Nephron progenitor cell (in vitro differentiated cells): ENCODE measurements at regions not wholly inside any gene's neighbourhood (a gene's known extent, or its start where the extent isn't known, plus 50 kb on each side); places are given as distances from the start of the nearest gene placed in this dataset.
"Not testable (repeated sequence)": the region's sequence is repeated elsewhere in the genome, so short reads cannot be mapped to it uniquely, and the experiment has no call there.

Source experiments
- DNase-seq: peaks from one replicate; pipeline ENCODE4 v3.0.0; 2021
- H3K27ac Mint-ChIP-seq: 2 replicates; pipeline ENCODE4 v1.8.0; 2021; ENCODE audit warnings: mild to moderate bottlenecking, moderate library complexity, mixed read lengths
- H3K27me3 Mint-ChIP-seq: 2 replicates; pipeline ENCODE4 v1.8.0; 2021; ENCODE audit warnings: mild to moderate bottlenecking, low read depth, mixed read lengths; ENCODE audit not compliant: poor library complexity
- H3K36me3 Mint-ChIP-seq: 2 replicates; pipeline ENCODE4 v1.8.0; 2021; ENCODE audit warnings: low read depth, mixed read lengths
- H3K4me1 Mint-ChIP-seq: 2 replicates; pipeline ENCODE4 v1.8.0; 2021; ENCODE audit warnings: mixed read lengths
- H3K4me3 Mint-ChIP-seq: 2 replicates; pipeline ENCODE4 v1.8.0; 2021; ENCODE audit warnings: mild to moderate bottlenecking, moderate library complexity, mixed read lengths
- H3K9me3 Mint-ChIP-seq: 2 replicates; pipeline ENCODE4 v1.8.0; 2021; ENCODE audit warnings: mild to moderate bottlenecking, moderate library complexity, mixed read lengths
- TF ChIP-seq, protein P1 (sequence below): fragments of 200-600 bp; sonication (generic); IDR thresholded peaks from 2 replicates; pipeline ENCODE4 v1.5.0; 2021; ENCODE audit warnings: antibody characterized with exemption

GRCh38 chr3:162628531-162628930, 1131.9 kb downstream of the OTOL1 start:
- H3K4me3 Mint-ChIP-seq, result no peak overlapping the region
- no peak overlapping the region for H3K27ac Mint-ChIP-seq
- DNase-seq, result no peak
- no peaks in the 10 kb centered on the region for H3K4me1 Mint-ChIP-seq
- no peaks in the 10 kb centered on the region for H3K27me3 Mint-ChIP-seq
- peaks cover 3% of the 10 kb centered on the region for H3K9me3 Mint-ChIP-seq
- TF ChIP-seq, protein P1, sequence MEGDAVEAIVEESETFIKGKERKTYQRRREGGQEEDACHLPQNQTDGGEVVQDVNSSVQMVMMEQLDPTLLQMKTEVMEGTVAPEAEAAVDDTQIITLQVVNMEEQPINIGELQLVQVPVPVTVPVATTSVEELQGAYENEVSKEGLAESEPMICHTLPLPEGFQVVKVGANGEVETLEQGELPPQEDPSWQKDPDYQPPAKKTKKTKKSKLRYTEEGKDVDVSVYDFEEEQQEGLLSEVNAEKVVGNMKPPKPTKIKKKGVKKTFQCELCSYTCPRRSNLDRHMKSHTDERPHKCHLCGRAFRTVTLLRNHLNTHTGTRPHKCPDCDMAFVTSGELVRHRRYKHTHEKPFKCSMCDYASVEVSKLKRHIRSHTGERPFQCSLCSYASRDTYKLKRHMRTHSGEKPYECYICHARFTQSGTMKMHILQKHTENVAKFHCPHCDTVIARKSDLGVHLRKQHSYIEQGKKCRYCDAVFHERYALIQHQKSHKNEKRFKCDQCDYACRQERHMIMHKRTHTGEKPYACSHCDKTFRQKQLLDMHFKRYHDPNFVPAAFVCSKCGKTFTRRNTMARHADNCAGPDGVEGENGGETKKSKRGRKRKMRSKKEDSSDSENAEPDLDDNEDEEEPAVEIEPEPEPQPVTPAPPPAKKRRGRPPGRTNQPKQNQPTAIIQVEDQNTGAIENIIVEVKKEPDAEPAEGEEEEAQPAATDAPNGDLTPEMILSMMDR, result no peak
- no peaks in the 10 kb centered on the region for H3K36me3 Mint-ChIP-seq

GRCh38 chr3:162629372-162629771, 1132.8 kb downstream of the OTOL1 start:
- no peak for DNase-seq
- Mint-ChIP-seq H3K4me3 (no peak overlapping the region), H3K9me3 (no peaks in the 10 kb centered on the region), H3K27ac (no peak overlapping the region), H3K36me3 (no peaks in the 10 kb centered on the region), H3K27me3 (no peaks in the 10 kb centered on the region), H3K4me1 (no peaks in the 10 kb centered on the region)
- TF ChIP-seq, protein P1, result no peak

DNA sequence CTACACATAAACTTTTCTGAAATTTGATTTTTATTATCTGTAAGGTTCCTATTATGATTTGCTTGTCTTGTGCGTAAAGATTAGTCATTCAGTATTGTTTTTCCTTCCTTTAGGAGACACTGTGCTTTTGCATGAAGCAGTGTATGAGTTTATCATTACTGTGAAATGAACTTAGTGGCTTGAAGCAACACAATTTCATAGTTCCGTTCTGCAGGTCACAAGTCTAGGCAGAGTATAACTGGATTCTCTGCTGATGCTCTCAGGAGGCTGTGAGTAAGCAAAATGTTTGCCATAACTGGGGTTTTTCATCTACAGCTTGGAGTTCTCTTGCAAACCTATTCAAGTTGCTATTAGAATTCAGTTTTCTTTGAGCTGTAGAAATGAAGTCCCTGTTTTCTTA, 1136.1 kb downstream of the OTOL1 start:
- Mint-ChIP-seq H3K4me3 (no peak overlapping the region), H3K4me1 (no peaks in the 10 kb centered on the region), H3K27me3 (no peaks in the 10 kb centered on the region), H3K9me3 (peaks cover 13% of the 10 kb centered on the region), H3K27ac (no peak overlapping the region), H3K36me3 (peaks cover 2% of the 10 kb centered on the region)
- DNase-seq, result no peak
- TF ChIP-seq, protein P1, result no peak

- not testable (repeated sequence) for DNase-seq, H3K4me1 Mint-ChIP-seq, H3K36me3 Mint-ChIP-seq, H3K27me3 Mint-ChIP-seq, H3K27ac Mint-ChIP-seq, H3K4me3 Mint-ChIP-seq
- H3K9me3 Mint-ChIP-seq, result peaks cover 39% of the 10 kb centered on the region
These were observed 1143.6 kb downstream of the OTOL1 start for GRCh38 chr3:162640208-162640607.

DNA sequence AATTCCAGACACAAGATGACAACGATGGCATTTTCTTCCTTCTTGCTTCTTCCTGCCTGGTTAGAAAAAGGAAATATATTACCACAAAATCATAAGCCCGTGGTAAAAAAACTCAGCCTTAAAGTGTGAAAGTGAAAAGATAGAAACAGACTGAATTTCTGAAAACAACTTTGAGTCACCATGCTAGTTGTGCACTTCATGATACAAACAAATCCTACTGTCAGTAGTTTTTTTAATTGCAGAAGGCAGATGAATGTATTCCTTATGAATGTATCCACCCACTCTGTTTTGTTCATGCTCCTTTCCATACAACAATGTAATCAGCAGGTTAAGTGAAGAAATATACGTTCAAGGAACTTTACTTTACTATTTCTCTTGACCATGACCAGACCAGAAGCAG, 1144.7 kb downstream of the OTOL1 start:
- TF ChIP-seq, protein P1, result no peak
- DNase-seq, result no peak
- no peaks in the 10 kb centered on the region for H3K27me3 Mint-ChIP-seq
- H3K4me3 Mint-ChIP-seq, result no peak overlapping the region
- no peaks in the 10 kb centered on the region for H3K4me1 Mint-ChIP-seq
- H3K27ac Mint-ChIP-seq, result no peak overlapping the region
- peaks cover 37% of the 10 kb centered on the region for H3K9me3 Mint-ChIP-seq
- H3K36me3 Mint-ChIP-seq, result peaks cover 5% of the 10 kb centered on the region

DNA sequence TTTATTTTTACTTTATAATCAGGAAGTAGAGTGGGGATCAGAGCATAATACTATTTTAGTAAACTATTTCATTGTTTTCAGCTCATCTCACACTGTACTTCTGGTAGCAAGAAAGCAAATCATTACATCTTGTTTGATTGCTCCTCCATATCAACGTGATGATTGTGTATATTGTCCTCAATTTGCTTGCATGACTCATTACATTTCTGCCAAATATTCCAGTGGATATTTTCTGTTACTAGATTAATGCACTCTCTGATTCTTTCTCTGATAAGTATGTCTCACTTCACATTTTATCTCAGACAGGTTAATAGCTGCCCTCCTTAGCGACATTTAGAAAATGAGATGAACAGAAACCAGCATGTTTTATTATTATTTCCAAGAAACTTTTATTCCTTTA, 1145.3 kb downstream of the OTOL1 start:
- DNase-seq, result no peak
- H3K36me3 Mint-ChIP-seq, result peaks cover 9% of the 10 kb centered on the region
- TF ChIP-seq, protein P1, result no peak
- H3K27ac Mint-ChIP-seq, result no peak overlapping the region
- no peak overlapping the region for H3K4me3 Mint-ChIP-seq
- H3K4me1 Mint-ChIP-seq, result no peaks in the 10 kb centered on the region
- no peaks in the 10 kb centered on the region for H3K27me3 Mint-ChIP-seq
- peaks cover 40% of the 10 kb centered on the region for H3K9me3 Mint-ChIP-seq
